Neural progenitor cell (in vitro differentiated cells): ENCODE measurements at regions not wholly inside any gene's neighbourhood (a gene's known extent, or its start where the extent isn't known, plus 50 kb on each side); places are given as distances from the start of the nearest gene placed in this dataset.

Experiments used
- EZH2 ChIP-seq: fragments of 200-600 bp; sonication (generic); IDR thresholded peaks from 2 replicates; pipeline ENCODE4 v1.6.1; 2017; ENCODE audit warnings: antibody characterized with exemption, mild to moderate bottlenecking, moderate library complexity
- EZH2phosphoT487 ChIP-seq: fragments of 200-600 bp; sonication (generic); IDR thresholded peaks from 2 replicates; pipeline ENCODE4 v1.6.1; 2017; ENCODE audit warnings: antibody characterized with exemption
- TF ChIP-seq, protein P1 (sequence below): fragments of 200-600 bp; sonication (generic); IDR thresholded peaks from 2 replicates; pipeline ENCODE4 v1.5.1; 2017; ENCODE audit warnings: antibody characterized with exemption, mild to moderate bottlenecking

DNA sequence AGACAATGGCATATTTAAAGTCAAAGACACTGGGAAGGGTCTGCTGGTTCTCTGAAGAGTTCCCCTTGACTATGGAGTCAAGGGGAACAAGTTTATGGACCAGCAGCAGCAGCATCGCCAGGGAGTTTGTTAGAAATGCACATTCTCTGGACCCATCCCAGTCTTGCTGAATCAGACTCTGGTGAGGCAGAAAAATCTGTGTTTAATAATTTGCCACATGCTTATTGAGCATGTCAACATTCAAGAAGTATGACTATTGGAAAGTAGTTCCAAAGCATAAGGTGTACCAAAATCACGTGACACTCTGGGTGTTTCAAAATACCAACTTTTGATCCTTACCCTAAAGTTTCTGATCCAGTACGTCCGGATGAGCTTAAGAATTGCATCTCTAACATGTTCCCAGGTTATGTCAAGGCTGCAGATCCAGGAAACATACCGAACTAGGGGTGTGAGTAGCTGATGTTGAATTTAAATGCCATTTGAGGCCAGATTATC is 853.8 kb downstream of the TMEM182 start:
- TF ChIP-seq, protein P1, sequence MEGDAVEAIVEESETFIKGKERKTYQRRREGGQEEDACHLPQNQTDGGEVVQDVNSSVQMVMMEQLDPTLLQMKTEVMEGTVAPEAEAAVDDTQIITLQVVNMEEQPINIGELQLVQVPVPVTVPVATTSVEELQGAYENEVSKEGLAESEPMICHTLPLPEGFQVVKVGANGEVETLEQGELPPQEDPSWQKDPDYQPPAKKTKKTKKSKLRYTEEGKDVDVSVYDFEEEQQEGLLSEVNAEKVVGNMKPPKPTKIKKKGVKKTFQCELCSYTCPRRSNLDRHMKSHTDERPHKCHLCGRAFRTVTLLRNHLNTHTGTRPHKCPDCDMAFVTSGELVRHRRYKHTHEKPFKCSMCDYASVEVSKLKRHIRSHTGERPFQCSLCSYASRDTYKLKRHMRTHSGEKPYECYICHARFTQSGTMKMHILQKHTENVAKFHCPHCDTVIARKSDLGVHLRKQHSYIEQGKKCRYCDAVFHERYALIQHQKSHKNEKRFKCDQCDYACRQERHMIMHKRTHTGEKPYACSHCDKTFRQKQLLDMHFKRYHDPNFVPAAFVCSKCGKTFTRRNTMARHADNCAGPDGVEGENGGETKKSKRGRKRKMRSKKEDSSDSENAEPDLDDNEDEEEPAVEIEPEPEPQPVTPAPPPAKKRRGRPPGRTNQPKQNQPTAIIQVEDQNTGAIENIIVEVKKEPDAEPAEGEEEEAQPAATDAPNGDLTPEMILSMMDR = no peak
- TF ChIP-seq EZH2 (no peak), EZH2phosphoT487 (no peak)
